HUES64 (cell line): ENCODE measurements at regions not wholly inside any gene's neighbourhood (a gene's known extent, or its start where the extent isn't known, plus 50 kb on each side); places are given as distances from the start of the nearest gene placed in this dataset.

Experiments
- H3K27ac ChIP-seq: 2 replicates; pipeline ENCODE4 v1.7.0; 2013; ENCODE audit warnings: low read depth, low read length, inconsistent platforms
- H3K27me3 ChIP-seq: 2 replicates; pipeline ENCODE4 v1.6.1; 2013; ENCODE audit warnings: mild to moderate bottlenecking, low read length; ENCODE audit not compliant: insufficient read depth
- H3K36me3 ChIP-seq: 2 replicates; pipeline ENCODE4 v1.6.1; 2013; ENCODE audit warnings: mild to moderate bottlenecking, low read length; ENCODE audit not compliant: insufficient read depth
- H3K4me1 ChIP-seq: 2 replicates; pipeline ENCODE4 v1.6.1; 2013; ENCODE audit warnings: mild to moderate bottlenecking, low read length, moderate library complexity; ENCODE audit not compliant: insufficient read depth
- H3K4me3 ChIP-seq: 2 replicates; pipeline ENCODE4 v1.5.1; 2013; ENCODE audit warnings: mild to moderate bottlenecking, low read length, moderate library complexity
- H3K9ac ChIP-seq: 2 replicates; pipeline ENCODE4 v1.6.1; 2013; ENCODE audit warnings: mild to moderate bottlenecking, low read depth, low read length
- H3K9me3 ChIP-seq: 2 replicates; pipeline ENCODE4 v1.6.1; 2013; ENCODE audit warnings: low read depth, low read length; ENCODE audit not compliant: insufficient read depth
- WGBS: fragments of 150-250, 120-280 bp; methylation state at CpG from one replicate; pipeline ENCODE4 v1.1.7; 2013; ENCODE audit warnings: missing lambda C conversion rate; 5-methylcytosine and 5-hydroxymethylcytosine counted together

DNA sequence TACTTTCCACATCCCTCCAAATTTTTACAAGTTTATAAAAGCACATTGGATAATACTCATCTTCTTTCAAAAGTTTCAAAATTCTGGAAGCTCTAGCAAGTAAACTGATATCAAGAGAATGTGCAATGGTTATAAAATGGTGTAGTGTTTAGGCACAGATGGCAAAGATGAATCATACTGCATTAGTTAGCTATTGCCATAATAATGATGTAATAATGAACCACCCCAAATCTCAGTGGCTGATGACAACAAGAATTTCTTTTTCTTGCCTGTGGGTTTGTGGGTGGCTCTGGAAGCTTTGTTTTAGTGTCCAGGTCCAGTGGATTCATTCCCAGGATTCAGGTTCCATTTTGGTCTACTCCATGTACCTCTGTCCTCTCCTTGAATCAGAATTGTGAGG is 319.0 kb downstream of the BRINP1 start:
- peaks cover 14% of the 10 kb centered on the region for H3K4me1 ChIP-seq
- no peaks in the 10 kb centered on the region for H3K36me3 ChIP-seq
- H3K9ac ChIP-seq: no peak overlapping the region
- H3K27ac ChIP-seq: no peak overlapping the region
- no peaks in the 10 kb centered on the region for H3K9me3 ChIP-seq
- no peaks in the 10 kb centered on the region for H3K27me3 ChIP-seq
- no peak overlapping the region for H3K4me3 ChIP-seq

DNA sequence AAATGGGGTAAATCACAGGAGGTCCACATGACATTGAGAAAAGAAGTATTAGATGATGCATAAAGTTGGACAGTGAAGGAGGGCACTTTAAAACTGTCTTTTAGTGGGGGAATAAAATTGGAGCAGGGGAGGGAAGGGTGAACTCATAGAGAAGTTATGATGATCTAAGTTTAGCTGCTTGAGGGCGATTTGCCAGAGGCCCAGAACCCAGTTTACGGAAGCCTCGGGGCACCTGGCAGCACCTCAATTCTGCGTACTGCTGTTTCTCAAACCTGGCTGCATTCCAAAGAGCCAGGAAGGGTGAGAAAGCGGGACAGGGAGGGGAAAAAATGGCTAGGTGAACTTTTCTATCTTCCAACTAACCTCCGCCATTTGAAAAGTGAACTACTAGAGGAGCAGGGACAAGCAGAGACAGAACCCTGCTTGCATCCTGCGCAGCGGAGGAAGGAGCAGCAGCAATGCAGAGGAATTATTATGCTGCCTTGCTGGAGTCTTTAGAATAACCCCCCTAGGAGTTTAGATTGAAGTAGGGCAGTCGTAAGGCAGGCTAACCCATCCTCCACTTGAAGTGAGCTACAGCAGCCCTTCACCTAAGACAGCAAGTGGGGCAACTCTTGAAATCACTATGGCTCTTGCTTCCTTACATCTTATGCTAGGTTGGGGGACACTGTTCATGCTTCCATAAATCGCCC is 316.8 kb downstream of the BRINP1 start:
- no peak overlapping the region for H3K4me3 ChIP-seq
- H3K36me3 ChIP-seq: no peaks in the 10 kb centered on the region
- H3K4me1 ChIP-seq: peaks cover 13% of the 10 kb centered on the region
- WGBS: 90% methylated on average over 10 of the region's 10 CpGs
- H3K27ac ChIP-seq: no peak overlapping the region
- H3K27me3 ChIP-seq: no peaks in the 10 kb centered on the region
- no peak overlapping the region for H3K9ac ChIP-seq
- no peaks in the 10 kb centered on the region for H3K9me3 ChIP-seq

DNA sequence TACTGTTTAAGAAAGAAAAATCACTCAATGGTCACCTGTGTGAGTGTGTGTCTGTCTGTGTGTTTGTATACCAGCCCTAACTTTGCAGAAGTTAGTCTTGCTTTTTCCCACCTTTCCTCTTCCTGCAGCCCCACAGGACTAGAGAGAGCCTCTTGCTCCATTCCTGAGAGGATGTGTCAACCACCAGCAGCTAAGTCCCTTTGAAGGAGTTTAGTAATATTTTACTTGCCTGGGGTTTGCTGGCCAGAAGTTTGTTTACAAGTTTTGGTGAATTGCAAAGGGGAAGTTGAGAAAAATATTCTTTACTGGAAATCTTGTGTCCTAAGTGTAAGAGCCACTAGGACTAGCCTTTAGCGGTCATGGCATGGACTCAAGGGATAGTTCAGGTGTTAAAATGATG is 316.2 kb downstream of the BRINP1 start:
- H3K27me3 ChIP-seq: no peaks in the 10 kb centered on the region
- H3K36me3 ChIP-seq: no peaks in the 10 kb centered on the region
- H3K4me1 ChIP-seq: peaks cover 13% of the 10 kb centered on the region
- H3K9ac ChIP-seq: no peak overlapping the region
- H3K4me3 ChIP-seq: no peak overlapping the region
- H3K9me3 ChIP-seq: no peaks in the 10 kb centered on the region
- 100% methylated on average over 1 of the region's 1 CpG for WGBS
- no peak overlapping the region for H3K27ac ChIP-seq

DNA sequence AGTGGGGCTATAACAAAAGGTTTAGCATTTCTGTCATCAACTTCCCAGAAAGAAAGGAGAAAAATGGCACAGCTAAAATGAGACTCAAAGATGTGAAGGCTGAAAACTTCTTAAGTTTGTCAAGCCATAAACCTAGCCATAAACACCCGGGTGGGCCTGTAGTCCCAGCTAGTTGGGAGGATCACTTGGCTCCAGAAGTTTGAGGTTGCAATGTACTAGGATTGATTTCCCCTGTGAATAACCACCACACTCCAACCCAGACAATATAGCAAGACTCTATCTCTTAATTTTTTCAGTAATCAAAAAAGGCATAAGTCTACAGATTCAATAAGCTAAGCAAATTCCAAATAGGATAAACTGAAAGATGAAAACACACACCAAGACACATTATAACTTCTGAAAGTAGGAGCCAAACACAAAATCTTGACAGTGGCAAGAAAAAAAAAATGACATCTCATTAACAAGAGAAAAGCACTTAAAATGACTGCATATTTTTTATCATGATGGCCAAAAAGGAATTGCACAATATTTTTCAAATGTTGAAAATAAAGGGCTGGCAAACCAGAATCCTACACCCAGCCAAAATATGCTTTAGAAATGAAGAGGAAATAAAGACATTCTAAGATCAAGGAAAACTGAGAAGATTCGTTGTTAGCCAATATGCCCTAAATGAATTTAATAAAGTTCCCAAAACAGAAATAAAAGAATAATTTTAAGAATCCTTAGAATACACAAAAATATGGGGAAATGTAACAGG is 308.4 kb downstream of the BRINP1 start:
- H3K9me3 ChIP-seq: no peaks in the 10 kb centered on the region
- H3K27me3 ChIP-seq: no peaks in the 10 kb centered on the region
- H3K4me1 ChIP-seq: no peaks in the 10 kb centered on the region
- H3K36me3 ChIP-seq: no peaks in the 10 kb centered on the region
- H3K27ac ChIP-seq: no peak overlapping the region
- H3K9ac ChIP-seq: no peak overlapping the region
- 100% methylated on average over 1 of the region's 2 CpGs for WGBS
- H3K4me3 ChIP-seq: no peak overlapping the region

DNA sequence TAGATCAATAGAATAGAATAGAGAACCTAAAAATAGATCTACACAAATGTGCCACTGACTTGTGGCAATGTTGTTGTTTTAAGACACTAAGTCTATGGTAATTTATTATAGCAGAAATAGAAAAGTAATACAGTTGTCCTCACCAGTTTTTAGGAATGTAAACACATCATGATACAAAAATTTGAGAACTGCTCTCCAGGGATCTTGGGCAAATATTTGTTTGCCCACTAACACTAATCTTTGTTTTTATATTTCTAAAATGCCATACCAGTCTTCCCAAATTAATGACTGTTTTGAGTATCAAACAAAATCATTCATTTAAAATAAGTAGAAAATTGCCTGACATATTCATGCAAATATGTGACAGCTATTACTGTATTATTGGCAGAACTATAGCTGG is 297.6 kb downstream of the BRINP1 start:
- H3K4me1 ChIP-seq: 0 out of 2 replicates have a peak, but pooled peaks cover 5% of the 10 kb centered on the region
- no peaks in the 10 kb centered on the region for H3K9me3 ChIP-seq
- H3K27ac ChIP-seq: no peak overlapping the region
- no peaks in the 10 kb centered on the region for H3K27me3 ChIP-seq
- H3K36me3 ChIP-seq: no peaks in the 10 kb centered on the region
- H3K4me3 ChIP-seq: no peak overlapping the region
- H3K9ac ChIP-seq: no peak overlapping the region

DNA sequence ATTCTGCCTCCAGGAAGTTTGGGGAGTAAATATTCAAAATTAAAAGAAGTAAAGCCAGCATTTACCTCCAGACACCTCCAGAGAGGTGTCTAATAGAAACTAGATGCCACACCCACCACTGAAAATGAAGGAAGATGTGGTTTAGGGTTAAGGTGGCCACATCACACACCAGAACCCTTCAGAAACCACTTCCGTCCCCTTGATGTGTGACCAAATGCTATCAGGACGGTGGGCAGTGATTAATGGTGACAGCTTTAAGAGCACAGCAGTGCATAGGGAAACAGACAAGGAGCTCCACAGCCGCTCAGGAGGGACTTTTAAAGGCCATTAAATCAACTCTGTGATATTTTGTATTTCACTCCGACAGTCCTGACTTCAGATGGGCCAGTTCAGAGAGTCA is 295.2 kb downstream of the BRINP1 start:
- H3K36me3 ChIP-seq: no peaks in the 10 kb centered on the region
- H3K4me3 ChIP-seq: no peak overlapping the region
- no peak overlapping the region for H3K27ac ChIP-seq
- H3K27me3 ChIP-seq: no peaks in the 10 kb centered on the region
- 85% methylated on average over 4 of the region's 4 CpGs for WGBS
- no peaks in the 10 kb centered on the region for H3K9me3 ChIP-seq
- peaks cover 23% of the 10 kb centered on the region for H3K4me1 ChIP-seq
- H3K9ac ChIP-seq: no peak overlapping the region

DNA sequence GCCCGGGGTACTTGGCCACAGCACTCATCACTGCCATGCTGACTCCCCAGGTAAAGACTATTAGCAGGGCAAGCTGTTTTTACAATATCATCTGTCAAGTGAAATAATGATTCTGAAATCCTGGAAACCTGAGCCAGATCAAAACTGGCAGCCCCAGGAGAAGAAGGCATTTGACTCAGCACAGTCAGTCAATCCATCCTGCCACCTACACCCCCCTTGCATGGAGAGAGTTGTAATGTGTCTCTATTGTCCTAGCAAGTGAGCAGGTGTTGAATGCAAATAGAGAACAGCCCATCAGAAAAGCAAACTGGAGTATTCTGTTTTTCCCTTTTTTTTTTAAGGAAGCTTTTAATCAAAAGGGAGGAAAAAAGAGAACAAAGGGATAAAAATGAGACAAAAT is 291.2 kb downstream of the BRINP1 start:
- Histone ChIP-seq H3K9ac (no peak overlapping the region), H3K4me3 (no peak overlapping the region), H3K4me1 (peaks cover 23% of the 10 kb centered on the region), H3K27ac (no peak overlapping the region), H3K9me3 (no peaks in the 10 kb centered on the region), H3K27me3 (no peaks in the 10 kb centered on the region), H3K36me3 (no peaks in the 10 kb centered on the region)
- 89% methylated on average over 1 of the region's 1 CpG for WGBS

DNA sequence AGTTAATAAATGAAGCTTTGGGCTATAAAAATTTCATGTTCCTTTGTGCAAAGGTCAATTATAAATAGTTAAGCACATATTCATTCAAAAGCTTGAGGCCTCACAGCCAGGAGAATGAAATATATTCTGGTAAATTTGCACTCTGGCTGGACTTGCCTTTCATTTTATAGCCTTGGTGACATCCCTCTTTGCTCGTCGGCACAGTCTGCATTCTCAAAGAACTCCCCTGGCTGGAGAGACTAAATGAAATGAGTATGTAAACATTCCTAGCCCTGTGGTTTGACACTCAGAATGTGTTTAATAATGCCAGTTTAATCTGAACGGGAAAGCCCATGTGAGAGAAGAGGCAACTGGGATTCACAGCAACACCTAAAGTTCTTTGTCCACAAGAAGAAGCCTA is 285.6 kb downstream of the BRINP1 start:
- Histone ChIP-seq H3K4me3 (no peak overlapping the region), H3K4me1 (peaks cover 23% of the 10 kb centered on the region), H3K9ac (no peak overlapping the region), H3K27ac (no peak overlapping the region), H3K27me3 (no peaks in the 10 kb centered on the region), H3K36me3 (no peaks in the 10 kb centered on the region), H3K9me3 (no peaks in the 10 kb centered on the region)
- WGBS: 93% methylated on average over 3 of the region's 3 CpGs

DNA sequence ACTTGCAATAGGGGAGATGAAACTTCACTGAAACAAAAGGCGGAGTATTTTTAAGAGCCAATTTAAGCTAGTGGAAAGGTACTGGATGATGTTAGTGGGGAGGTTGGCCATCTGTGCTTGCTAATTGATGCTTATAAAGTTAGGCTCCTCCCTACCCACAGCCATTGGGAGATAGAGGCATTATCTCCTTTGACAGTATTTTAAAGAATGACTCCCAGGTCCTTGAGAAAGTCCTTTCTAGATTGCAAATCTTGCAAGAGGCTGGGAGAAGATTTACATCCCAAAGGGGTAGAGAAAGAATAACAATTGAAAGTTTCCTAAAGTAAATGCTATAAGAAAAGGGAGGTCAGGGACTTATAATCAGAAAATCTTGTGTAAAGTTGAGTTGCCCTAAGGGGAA is 282.6 kb downstream of the BRINP1 start:
- Histone ChIP-seq H3K27me3 (no peaks in the 10 kb centered on the region), H3K4me3 (no peak overlapping the region), H3K9ac (no peak overlapping the region), H3K9me3 (no peaks in the 10 kb centered on the region), H3K27ac (peak overlapping the region; percentile 75; the same call in 1 of the 2 replicates), H3K4me1 (peaks cover 31% of the 10 kb centered on the region), H3K36me3 (no peaks in the 10 kb centered on the region)
- 90% methylated on average over 1 of the region's 1 CpG for WGBS

DNA sequence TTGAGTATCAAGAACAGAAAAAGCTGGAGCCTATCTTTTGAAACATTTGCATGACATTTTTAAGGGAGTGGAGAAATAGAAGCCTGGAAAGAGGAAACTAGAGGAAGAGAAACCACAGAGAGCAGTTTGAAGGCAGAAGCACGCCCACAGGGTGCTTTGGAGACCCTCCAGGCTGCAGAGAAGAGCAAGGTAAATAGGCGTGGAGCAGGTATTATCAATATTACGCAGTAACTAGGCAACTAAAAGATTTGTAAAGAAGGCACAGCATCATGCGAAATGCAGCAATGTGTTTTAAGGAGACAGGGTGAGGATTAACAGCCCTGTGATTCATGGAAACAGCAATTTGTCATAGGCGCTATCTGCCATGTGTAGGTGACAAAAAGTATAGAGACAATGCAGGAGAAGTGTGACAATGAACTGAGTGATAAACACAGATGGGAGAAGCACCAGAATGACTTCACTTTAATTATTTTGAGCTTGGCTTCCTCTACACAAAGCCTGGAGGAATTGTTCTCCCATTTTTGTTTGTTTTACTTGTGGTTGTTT is 281.2 kb downstream of the BRINP1 start:
- no peaks in the 10 kb centered on the region for H3K27me3 ChIP-seq
- H3K4me3 ChIP-seq: no peak overlapping the region
- H3K9ac ChIP-seq: no peak overlapping the region
- H3K9me3 ChIP-seq: no peaks in the 10 kb centered on the region
- H3K4me1 ChIP-seq: peaks cover 31% of the 10 kb centered on the region
- 91% methylated on average over 5 of the region's 5 CpGs for WGBS
- H3K27ac ChIP-seq: peak overlapping the region; percentile 68
- no peaks in the 10 kb centered on the region for H3K36me3 ChIP-seq

DNA sequence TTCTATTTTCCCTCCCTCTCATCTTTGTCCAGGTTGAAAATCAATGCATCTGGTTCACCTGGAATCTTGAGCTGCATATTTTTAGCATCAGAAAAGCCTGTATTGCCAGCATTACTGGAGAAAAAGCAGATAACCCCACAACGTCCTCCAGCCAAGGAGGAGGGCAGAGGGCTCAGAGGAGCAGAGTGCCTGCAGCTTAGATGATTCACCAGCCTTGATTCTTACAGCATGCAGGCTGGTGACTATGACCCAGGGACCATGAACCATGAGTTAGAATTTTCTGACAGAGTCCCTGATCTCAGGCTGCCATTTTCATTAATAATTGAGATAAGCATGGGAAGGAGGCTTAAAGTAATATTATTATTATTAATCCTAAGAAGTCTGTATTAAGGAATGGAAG is 278.2 kb downstream of the BRINP1 start:
- Histone ChIP-seq H3K4me3 (no peak overlapping the region), H3K27ac (no peak overlapping the region), H3K36me3 (no peaks in the 10 kb centered on the region), H3K9ac (no peak overlapping the region), H3K4me1 (peaks cover 31% of the 10 kb centered on the region), H3K9me3 (no peaks in the 10 kb centered on the region), H3K27me3 (no peaks in the 10 kb centered on the region)
- 73% methylated on average over 1 of the region's 1 CpG for WGBS
